Stimulated activated CD8-positive, alpha-beta memory T cell treated with anti-CD3 and anti-CD28 coated beads, Interleukin-4, amount 100 ng/mL, for 24 hours (primary cell): ENCODE measurements at regions not wholly inside any gene's neighbourhood (a gene's known extent, or its start where the extent isn't known, plus 50 kb on each side); places are given as distances from the start of the nearest gene placed in this dataset.
"Not testable (repeated sequence)": the region's sequence is repeated elsewhere in the genome, so short reads cannot be mapped to it uniquely, and the experiment has no call there.

ENCODE experiments used
- DNase-seq: peaks from one replicate; pipeline ENCODE4 v3.0.0-alpha.2; 2020; ENCODE audit warnings: low read depth

DNA sequence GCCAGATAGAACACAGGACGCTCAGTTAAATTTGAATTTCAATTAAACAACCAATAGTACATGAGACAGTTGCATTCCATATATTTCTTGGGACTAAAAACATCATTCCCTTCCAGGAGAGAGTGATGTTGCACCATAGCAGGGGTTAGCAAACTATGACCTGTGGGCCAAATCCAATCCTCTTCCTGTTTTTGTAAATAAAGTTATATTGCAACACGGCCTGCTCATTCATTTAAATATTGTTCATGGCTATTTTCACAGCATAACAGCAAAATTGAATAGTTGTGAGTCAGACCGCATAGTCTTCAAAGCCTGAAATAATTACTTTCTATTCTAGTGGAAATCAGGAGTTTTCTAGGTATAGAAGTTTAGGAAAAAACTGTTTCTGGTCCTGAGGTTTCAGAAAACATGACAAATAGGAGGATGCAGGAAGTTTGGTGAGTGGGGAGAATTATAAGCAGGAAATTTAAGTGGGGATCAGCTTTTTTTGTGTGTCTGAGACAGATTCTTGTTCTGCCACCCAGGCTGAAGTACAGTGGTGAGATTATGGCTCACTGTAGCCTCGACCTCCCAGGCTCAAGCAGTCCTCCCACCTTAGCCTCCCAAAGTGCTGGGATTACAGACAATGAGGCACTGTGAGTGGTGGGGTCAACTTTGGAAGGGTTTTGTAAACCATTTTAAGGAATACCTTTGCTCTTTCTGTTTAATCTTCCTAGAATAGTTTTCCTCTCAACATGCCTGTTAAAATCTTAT, 131.5 kb downstream of the SOCS6 start:
- no peak for DNase-seq

DNA sequence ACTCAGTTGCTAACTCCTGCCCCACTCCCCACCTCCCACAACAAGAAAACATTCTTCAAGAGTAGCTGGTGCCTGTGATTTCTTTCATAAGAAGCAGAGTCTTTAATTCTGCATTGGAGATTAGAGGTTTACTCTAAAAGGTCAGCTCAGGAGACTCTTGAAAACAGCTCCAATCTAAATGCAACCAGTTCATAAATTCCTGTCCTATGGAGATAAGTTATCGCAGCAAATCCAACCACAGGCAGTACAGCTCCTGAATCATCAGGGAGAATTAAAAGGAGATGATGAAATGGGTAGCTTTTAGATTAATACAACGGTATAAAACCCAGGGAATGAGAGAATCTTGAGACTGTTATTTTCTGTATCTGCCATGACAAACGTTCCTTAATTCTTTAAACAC, 130.7 kb downstream of the SOCS6 start:
- no peak for DNase-seq

DNA sequence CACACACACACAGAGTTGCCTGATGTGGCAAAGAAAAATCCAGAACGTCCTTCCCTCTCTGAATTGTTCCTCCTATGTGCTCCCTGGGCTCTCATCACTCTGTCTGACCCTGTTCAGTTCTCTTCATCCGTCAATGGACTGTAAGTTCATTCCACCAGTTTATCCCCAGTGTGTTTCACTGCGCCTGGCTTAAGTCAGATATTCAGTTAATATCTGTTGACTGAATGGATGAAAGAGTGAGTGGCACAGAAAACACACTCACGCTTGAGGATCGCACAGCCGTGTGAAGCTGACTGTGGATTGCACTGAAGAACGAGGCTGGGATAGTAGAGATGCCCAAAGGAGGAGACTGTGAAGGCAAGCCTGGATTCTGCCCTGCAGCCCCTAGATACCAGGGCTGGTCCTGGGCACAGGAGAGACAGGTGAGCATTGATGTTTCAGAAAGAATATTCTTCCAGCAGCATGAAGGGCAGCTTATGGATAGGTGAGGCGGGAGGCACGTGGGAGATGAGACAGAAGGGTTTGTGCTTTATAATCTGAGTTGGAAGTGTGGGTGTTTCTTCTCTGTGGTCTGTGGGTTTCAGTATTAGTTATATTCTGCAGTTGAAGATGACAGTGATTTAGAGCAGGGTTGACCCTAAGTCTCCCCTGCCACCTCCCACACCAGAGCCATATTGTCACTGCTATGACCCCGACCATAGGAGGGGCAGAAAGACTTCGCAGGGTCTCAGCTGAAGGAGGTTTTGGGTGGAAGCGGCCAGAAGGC, 129.9 kb downstream of the SOCS6 start:
- no peak for DNase-seq

DNA sequence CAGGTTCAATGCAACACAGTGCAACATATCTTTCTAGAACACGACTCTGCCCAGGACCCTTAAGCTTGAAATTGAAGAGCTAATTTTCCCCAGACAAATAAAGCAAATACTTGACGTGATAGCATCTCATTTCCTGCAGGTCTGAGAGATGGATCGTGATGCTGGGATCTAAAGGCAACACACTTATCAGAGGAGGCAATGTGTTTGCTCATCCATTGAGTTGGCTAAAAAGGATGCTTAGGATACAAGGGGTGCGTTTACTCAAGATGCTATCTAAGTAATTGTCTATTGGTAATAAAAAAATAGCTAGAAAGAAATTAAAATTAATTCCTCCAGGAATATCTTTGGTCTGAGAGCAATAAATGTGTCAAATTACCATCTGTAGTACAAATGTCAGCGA, 129.0 kb downstream of the SOCS6 start:
- no peak for DNase-seq

DNA sequence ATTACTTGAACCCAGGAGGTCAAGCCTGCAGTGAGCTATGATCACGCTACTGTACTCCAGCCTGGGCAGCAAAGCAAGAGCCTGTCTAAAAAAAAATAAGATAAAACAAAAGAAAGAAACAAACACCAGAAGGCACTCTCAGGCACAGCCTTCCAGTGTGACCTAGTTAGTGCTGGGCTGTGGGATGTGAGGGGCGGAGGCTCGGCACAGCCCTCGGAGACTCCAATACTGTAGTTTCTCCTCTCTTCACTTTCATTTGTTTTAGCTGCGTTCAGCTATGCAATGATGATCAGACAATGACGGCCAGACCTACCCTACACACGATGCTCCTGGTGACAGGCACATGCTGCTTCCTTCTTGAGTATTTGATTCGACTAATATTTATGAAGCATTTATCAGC, 127.7 kb downstream of the SOCS6 start:
- DNase-seq, result no peak

DNA sequence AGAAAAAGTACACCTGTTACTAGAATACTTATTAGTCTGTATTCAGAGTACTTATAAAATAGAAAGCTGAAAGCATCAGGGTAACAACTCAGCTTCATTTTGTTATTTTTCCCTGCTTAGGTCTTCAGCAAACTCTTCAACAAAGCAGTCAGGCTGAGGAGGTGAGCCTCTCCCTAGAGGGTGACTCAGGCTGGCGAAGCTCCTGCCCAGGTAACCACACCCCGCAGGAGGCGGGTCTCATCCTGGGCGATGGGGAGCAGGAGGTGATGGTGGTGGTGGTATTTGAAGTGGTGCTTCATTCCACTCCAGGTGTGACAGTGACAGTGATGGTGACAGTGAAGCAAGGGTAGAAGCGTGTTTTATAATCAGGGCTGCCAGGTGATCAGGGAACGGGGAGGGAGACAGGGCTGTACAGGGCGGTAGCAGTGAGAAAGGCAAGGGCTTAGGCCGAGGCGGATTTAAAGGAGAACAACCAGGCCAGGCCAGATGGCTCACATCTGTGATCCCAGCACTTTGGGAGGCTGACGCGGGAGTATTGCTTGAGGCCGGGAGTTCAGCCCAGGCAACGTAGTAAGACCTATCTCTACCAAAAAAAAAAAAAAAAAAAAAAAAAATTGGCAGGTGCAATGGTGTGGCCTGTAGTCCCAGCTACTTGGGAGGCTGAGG, 127.1 kb downstream of the SOCS6 start:
- DNase-seq, result no peak

DNA sequence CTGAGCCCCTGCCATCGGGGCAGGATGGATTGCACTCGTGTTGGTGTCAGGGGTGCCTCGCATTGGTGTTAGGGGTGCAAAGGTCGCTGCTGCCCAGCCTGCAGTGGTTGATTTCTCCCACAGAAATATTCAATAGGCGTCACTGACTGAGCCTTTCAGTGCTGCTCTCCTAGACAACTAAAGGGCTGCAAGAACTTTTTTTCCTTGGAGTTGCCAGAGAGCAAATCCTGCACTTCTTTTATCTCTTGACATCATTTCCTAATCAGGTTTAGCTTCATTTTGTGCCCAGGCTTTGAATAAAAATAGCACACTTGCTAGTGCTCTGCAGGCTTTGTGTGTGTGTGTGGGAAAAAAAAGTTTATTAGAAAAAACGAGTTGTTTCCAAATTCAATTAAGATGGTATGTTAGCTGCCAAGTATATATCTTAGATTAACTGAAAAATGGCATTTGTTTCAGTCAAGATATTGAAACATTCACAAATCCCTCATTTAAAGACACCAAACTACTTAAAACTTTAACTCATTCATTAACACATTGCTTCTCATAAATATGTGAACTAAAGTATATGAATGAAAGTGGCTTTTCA, 125.6 kb downstream of the SOCS6 start:
- no peak for DNase-seq

DNA sequence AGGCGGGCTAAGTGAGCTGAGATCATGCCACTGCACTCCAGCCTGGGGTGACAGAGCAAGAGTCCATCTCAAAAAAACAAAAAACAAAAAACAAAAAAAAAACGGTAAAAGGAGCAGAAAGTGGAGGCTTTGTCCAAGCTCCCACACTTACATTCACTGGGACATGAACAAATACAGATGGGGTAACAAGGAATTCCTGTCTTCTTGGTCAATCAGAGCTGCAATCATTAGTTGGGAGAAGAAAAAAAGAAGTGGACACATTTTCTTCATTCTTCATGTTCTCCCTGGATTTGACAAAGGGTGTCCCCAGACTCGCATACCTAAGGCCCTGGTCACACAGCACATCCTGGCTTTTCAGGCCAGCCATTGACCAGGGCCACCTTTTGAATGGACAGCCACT, 124.6 kb downstream of the SOCS6 start:
- no peak for DNase-seq

DNA sequence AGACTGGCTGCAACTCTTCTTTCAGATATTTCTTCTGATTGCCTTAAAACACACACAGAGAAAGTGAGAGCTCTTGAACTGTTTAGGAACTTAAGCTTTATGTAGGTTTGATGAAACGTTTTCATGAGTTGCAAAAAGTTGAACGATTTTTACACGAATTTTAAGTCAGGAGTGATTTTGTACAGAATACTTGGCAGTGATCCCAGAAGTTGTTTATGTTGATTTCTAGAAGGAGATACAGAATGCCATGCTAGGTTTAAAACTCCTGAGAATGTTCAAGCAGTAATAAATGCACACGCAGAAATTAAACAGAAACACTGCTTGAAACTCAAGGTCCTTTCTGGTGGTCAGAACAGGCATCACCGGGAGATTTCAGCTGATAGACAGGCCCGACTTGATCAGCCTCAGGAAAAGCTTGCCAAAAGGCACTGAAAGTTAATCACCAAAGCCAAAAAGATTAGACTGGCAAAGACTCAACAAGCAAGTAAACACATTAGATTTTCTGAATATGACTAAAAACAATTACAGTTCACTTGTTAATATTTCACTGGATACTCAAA, 123.1 kb downstream of the SOCS6 start:
- DNase-seq, result no peak

DNA sequence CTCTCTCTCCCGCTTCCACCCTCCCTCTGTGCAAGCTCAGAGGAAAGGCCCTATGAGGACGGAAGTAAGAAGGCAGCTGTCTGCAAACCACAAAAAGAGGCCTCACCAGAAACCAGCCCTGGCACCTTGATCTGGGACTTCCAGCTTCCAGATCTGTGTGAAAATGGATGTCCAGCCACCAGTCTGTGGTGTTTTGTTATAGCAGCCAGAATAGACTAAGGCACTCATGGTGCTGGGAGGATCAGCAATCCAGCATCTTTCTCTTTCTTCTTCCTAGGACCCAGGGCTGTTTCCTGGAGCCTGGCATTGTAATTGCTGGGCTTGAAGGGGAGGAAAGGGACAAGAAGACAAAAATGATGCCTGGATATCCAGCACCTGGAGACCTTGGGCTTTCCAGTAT, 122.5 kb downstream of the SOCS6 start:
- no peak for DNase-seq

DNA sequence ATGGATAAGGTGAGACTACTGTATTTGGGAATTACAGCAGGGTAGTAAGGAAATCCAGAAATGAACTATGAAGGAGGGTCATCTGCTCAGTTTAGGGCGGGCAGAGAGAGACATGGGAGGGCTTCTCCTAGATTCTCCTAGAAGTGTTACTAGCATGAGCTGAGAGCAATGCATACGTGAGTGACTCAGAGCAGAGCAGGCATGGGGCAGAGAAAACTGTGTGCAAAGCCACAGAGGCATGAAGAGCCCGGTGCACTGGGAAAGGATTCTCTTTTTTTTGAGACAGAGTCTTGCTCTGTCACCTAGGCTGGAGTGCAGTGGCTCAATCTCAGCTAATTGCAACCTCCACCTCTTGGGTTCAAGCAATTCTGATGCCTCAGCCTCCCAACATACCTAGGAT, 116.2 kb downstream of the SOCS6 start:
- no peak for DNase-seq

DNA sequence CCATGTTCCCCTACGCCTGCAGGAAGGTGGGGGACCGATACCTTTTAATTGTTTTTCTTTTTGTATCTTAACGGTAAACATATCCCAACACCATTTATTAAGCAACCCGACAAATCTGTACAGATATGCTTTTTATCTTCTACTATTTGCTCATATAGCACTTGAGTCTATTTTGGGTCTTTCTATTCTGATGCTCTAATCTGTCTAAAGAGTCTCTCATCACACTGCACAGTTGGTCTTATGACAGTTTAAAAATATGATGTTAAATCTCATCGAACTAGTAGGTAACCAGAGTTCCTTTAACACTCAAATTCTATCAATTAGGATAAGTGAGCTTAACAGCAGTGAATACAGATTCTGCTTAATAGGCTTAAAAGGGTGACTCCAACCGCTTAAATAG, 111.6 kb downstream of the SOCS6 start:
- DNase-seq, result no peak

DNA sequence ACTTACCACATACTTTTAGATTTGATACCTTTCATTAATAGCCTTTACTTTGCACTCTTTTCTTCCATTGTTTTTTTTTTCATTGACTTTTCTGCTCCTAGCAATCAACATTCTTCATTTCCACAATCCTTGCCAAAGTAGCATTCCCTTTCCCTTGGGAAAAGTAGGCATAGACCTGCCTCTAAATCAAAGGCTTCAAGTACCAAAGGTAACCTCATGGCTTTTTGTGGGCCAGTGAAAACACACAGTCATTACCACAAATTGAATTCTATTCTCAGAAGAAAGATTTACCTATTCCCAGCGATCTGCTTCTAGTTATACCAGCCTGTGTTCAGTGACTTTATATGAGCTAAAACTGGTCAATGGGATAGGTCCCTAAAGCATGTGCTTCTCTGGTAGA, 109.2 kb downstream of the SOCS6 start:
- DNase-seq, result no peak

DNA sequence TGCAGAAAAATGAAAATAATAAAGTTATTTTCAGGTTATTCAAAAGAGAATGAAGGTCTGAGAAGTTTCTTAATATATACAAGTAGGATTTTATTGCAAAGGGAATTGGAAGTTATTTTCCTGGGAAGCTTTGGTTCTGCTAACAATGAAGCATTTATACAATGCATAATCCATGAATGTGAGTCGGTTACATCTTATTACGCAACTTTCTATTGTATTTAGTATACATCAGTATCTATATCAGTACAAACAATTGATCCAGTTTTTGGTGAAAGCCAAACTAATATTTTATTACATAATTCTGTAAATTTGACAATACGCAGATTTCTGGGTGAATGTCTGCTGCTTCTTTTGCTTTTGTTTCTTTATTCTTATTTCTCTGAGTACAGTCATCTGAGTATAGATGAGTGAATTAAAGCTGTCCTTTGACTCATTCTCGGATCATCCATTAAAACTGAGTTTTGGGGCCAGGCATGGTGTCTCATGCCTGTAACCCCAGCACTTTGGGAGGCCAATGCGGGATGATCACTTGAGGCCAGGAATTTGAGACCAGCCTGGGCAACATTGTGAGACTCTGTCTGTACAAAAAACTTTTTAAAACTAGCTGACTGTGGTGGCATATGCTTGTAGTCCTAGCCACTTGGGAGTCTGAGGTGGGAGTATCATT, 108.5 kb downstream of the SOCS6 start:
- no peak for DNase-seq

DNA sequence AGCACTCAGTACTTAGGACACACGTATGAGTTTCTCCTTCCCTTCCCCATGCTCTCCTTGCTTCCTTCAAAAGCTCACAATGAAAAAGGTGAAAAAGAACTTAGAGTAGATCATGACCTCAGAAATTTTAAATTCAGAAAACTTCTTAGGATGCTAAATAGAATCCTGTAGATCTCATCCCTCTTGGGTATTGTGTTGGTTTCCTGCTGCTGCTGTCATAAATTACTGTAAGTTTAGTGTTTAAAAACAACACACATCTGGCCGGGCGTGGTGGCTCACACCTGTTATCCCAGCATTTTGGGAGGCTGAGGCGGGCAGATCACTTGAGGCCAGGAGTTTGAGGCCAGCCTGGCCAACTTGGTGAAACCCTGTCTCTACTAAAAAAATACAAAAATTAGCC, 106.9 kb downstream of the SOCS6 start:
- not testable (repeated sequence) for DNase-seq

DNA sequence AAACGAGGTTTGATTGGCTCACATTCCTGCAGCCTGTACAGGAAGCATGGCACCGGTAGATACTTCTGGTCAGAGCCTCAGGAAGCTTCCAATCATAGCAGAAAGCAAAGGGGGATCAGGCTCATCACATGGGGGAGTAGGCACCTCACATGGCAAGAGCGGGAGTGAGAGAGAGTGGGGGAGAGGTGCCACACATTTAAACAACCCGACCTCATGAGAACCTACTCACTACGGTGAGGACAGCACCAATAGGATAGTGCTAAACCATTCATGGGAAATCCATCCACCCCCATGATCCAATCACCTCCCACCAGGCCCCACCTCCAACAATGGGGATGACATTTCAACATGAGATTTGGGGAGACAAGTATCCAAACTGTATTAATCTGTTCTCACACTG, 105.8 kb downstream of the SOCS6 start:
- DNase-seq, result no peak

DNA sequence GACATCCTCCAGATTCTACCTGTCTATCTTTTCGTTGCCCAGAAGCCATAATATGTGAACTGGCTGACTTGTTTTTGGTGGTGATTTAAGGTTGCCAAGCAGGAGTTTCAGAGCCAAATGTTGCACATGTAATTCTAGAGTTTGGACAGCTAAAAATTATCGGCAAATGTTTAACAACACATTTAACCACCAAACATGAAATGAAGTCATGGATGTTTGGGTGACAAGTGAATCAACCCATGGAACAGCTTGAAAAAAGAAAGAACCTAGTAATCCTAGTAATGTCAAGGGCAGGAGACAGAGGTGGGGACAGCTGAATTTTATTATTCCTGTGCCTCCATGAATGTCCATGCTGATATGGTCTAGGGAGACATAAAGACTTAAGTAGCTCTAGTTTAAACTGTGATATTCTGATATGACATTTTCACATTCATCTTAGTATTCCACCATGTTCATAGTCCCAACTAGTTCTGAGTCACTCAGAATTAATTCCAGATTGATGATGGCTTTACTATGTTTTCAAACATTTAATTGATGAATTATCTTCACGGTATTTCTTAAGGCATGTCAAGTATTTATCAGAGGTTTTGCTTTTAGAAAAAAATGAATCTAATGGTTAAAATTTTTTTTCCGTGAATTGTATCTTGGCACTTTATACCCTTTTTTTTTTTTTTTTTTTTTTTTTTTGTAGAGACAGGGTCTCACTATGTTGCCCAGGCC, 101.7 kb downstream of the SOCS6 start:
- DNase-seq, result no peak

DNA sequence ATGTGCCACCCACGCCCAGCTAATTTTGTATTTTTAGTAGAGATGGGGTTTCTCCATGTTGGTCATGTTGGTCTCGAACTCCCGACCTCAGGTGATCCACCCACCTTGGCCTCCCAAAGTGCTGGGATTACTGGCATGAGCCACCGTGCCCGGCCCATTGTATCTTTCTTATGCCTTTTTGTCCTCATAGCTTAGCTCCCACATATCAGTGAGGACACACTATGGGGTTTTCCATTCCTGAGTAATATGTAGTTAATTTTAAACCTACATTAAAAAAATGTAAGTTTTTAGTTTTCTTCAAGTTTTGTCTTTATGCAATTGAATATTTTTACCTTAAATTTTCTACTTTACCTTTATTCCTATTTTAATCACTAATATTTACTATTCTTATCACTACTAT, 100.2 kb downstream of the SOCS6 start:
- DNase-seq, result not testable (repeated sequence)

DNA sequence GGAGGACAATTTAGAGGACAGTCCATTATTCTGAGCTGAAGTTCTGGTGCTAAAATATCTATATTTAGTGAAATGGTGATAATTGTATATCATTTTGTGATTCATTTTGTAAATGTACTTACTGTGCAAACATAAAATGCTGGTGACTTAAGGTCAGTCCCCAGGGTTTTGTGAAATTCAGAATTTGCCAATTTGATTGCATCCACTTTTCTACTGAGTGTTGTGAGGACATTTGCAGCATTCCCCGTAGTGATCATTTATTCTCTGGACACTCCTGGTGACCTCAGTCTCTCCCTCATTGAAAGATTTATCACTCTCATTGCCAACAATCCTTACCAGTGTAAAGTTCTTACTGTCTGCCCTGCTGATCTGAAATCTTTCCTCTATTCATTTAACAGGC, 98.2 kb downstream of the SOCS6 start:
- DNase-seq, result no peak

DNA sequence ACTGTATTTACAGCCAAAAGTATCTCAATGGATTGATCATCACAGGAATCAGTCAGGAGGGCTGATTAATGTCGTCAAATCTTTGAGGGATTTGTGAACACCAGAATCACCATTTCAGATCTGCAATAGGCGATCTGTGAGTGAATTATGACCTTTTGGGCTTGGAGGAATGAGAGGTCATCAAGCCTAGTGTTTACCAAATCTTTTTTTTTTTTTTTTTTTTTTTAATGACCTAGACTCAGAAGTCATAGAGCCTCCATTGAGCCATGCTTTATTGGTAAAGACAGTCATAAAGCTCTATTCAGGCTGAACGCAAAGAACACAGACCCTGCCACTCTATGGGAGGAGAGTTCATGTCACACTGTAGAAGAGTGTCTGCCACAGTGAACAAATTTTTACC, 97.7 kb downstream of the SOCS6 start:
- DNase-seq, result no peak

DNA sequence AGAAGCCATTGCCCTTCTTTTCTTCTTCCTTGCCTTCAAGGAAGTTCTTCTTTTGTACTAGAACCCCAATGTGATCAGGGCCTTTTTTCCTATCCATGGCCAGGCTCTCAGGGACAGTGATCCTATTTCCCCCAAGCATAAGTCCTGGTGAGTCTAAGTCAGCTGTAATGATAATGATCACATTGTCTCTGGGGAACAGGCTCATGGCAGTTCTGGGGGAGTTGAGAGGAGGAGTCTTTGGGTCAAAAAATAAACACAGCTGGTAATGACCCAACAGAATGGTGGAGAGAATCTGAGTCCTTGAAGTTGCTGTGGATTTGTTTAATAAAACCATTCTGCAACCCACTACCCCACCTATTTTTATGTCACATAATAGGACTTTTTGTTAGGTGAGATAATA, 96.6 kb downstream of the SOCS6 start:
- DNase-seq, result no peak
